A549 (cell line): ENCODE measurements at regions not wholly inside any gene's neighbourhood (a gene's known extent, or its start where the extent isn't known, plus 50 kb on each side); places are given as distances from the start of the nearest gene placed in this dataset.

Source experiments
- ATAC-seq, 2 experiments: fragments of 200-7000 bp in 1 of 2; fragments of >200 bp in 1 of 2; cut with Nextera tagmentation in 1 of 2; cut with Tn5 transposase in 1 of 2; 3 replicates each; pipeline versions ENCODE4 v1.8.0 to v1.9.1; 2018 to 2020; ENCODE audit warnings: mild to moderate bottlenecking in 1 of 2, moderate library complexity in 1 of 2
- CTCF ChIA-PET: fragments of 300-600 bp; sonication (Branson Sonifier 250); formaldehyde crosslinking; extraction: SDS; loops from one replicate; lab custom pipeline; 2021; ENCODE audit warnings: antibody characterized with exemption, inconsistent platforms; lab: Yijun Ruan, JAX
- POLR2A ChIA-PET: fragments of 350-600 bp; formaldehyde crosslinking; extraction: SDS; loops from one replicate; lab custom pipeline; 2021; ENCODE audit warnings: antibody characterized with exemption, inconsistent platforms; lab: Yijun Ruan, JAX
- DNase-seq, 2 experiments: peaks; one replicate each; pipeline versions ENCODE4 v3.0.0 to v3.0.0-alpha.2; 2011 to 2016; ENCODE audit warnings: low read depth in 1 of 2, low spot score in 1 of 2
- FAIRE-seq: peaks from 2 replicates; lab custom pipeline; 2011; peaks lifted over from hg19 to GRCh38; lab: Jason Lieb, UNC
- H3K27ac ChIP-seq, 2 experiments: fragments of >200 bp; sonication (Bioruptor Twin); formaldehyde crosslinking; 3 replicates each; pipeline ENCODE4 v1.5.1; 2016 to 2017
- H3K4me1 ChIP-seq: fragments of >200 bp; sonication (Bioruptor Twin); formaldehyde crosslinking; 3 replicates; pipeline ENCODE4 v1.6.1; 2016
- H3K4me2 ChIP-seq: fragments of >200 bp; sonication (Bioruptor Twin); formaldehyde crosslinking; 3 replicates; pipeline ENCODE4 v1.6.1; 2016
- H3K4me3 ChIP-seq: fragments of >200 bp; sonication (Bioruptor Twin); formaldehyde crosslinking; 3 replicates; pipeline ENCODE4 v1.5.1; 2016
- H3K9me3 ChIP-seq: fragments of >200 bp; sonication (Bioruptor Twin); formaldehyde crosslinking; 3 replicates; pipeline ENCODE4 v1.6.1; 2016
- BHLHE40 ChIP-seq: IDR thresholded peaks from 2 replicates; pipeline ENCODE4 v1.6.1; 2012; ENCODE audit warnings: low read depth, low read length, inconsistent platforms
- CBX2 ChIP-seq: fragments of 200-600 bp; sonication (generic); IDR thresholded peaks from 2 replicates; pipeline ENCODE4 v1.6.1; 2016; ENCODE audit warnings: low read depth, mild to moderate bottlenecking, borderline replicate concordance
- CBX8 ChIP-seq: fragments of 200-600 bp; sonication (generic); IDR thresholded peaks from 2 replicates; pipeline ENCODE4 v1.6.1; 2016
- CHD4 ChIP-seq: fragments of 200-600 bp; sonication (generic); IDR thresholded peaks from 2 replicates; pipeline ENCODE4 v1.6.1; 2016; ENCODE audit warnings: antibody characterized with exemption, mild to moderate bottlenecking, borderline replicate concordance
- E2F6 ChIP-seq: IDR thresholded peaks from 2 replicates; pipeline ENCODE4 v1.6.1; 2012; ENCODE audit warnings: low read depth, borderline replicate concordance
- ELK1 ChIP-seq: fragments of 150-350 bp; IDR thresholded peaks from 2 replicates; pipeline ENCODE4 v1.6.1; 2014; ENCODE audit warnings: low read depth, mild to moderate bottlenecking, low read length
- EP300 ChIP-seq, 2 experiments: fragments of >200 bp; sonication (Bioruptor Twin); formaldehyde crosslinking; IDR thresholded peaks; 2 replicates in 1 of 2; 3 replicates in 1 of 2; pipeline ENCODE4 v1.6.1; 2016 to 2017
- FOSB ChIP-seq: fragments of 250-450 bp; sonication (Bioruptor Pico); IDR thresholded peaks from 2 replicates; pipeline ENCODE4 v1.5.0; 2020; ENCODE audit warnings: mild to moderate bottlenecking, moderate library complexity
- FOSL2 ChIP-seq, 2 experiments: fragments of 450-650 bp in 1 of 2; fragments of >200 bp in 1 of 2; sonication (Bioruptor Twin) in 1 of 2; formaldehyde crosslinking; IDR thresholded peaks; 2 replicates each; pipeline versions ENCODE4 v1.5.0 to v1.6.1; 2016 to 2020; ENCODE audit warnings: mild to moderate bottlenecking in 1 of 2, moderate library complexity in 1 of 2
- FOXS1 ChIP-seq: fragments of 250-450 bp; sonication (Bioruptor Pico); IDR thresholded peaks from 2 replicates; pipeline ENCODE4 v1.5.0; 2020; ENCODE audit warnings: mild to moderate bottlenecking, moderate library complexity
- HES2 ChIP-seq: fragments of >200 bp; sonication (Bioruptor Twin); formaldehyde crosslinking; IDR thresholded peaks from 2 replicates; pipeline ENCODE4 v1.6.1; 2016
- MAX ChIP-seq: IDR thresholded peaks from 2 replicates; pipeline ENCODE4 v1.6.1; 2012
- NPAS2 ChIP-seq: fragments of 250-450 bp; sonication (Bioruptor Pico); IDR thresholded peaks from 2 replicates; pipeline ENCODE4 v1.8.0; 2022; ENCODE audit warnings: mild to moderate bottlenecking, moderate library complexity, borderline replicate concordance
- NR3C1 ChIP-seq: fragments of >200 bp; sonication (Bioruptor Twin); formaldehyde crosslinking; IDR thresholded peaks from 3 replicates; pipeline ENCODE4 v1.6.1; 2017
- POLR2AphosphoS2 ChIP-seq: conservative IDR thresholded peaks from 2 replicates; pipeline ENCODE4 v1.6.1; 2012; ENCODE audit warnings: low read length, improper control_type of control experiment, inconsistent platforms
- RFX5 ChIP-seq: fragments of 450-650 bp; IDR thresholded peaks from 2 replicates; pipeline ENCODE4 v1.7.1; 2014; ENCODE audit warnings: antibody characterized with exemption, mild to moderate bottlenecking, moderate library complexity
- RNF2 ChIP-seq: fragments of 200-600 bp; sonication (generic); IDR thresholded peaks from 2 replicates; pipeline ENCODE4 v1.6.1; 2016; ENCODE audit warnings: low read depth, mild to moderate bottlenecking, antibody characterized with exemption, moderate library complexity, borderline replicate concordance
- USF2 ChIP-seq: fragments of 450-650 bp; IDR thresholded peaks from 2 replicates; pipeline ENCODE4 v1.6.1; 2014; ENCODE audit warnings: antibody characterized with exemption
- ZC3H11A ChIP-seq: fragments of 450-650 bp; IDR thresholded peaks from 2 replicates; pipeline ENCODE4 v1.6.1; 2014; ENCODE audit warnings: antibody characterized with exemption, mild to moderate bottlenecking
- ZNF302 ChIP-seq: fragments of 250-450 bp; sonication (Bioruptor Pico); IDR thresholded peaks from 2 replicates; pipeline ENCODE4 v1.9.0; 2021; ENCODE audit warnings: inconsistent platforms, mild to moderate bottlenecking, moderate library complexity
- ZSCAN20 ChIP-seq: fragments of 250-450 bp; sonication (Bioruptor Pico); IDR thresholded peaks from 2 replicates; pipeline ENCODE4 v1.8.0; 2022; ENCODE audit warnings: mild to moderate bottlenecking, moderate library complexity
- WGBS: methylation state at CpG from one replicate; pipeline ENCODE4 v1.1.6; 2017; ENCODE audit errors: missing lambda C conversion rate; 5-methylcytosine and 5-hydroxymethylcytosine counted together

GRCh38 chr2:128715360-128715759 is 396.7 kb upstream of the HS6ST1 start:
- Histone ChIP-seq H3K9me3 (no peaks in the 10 kb centered on the region), H3K4me3 (no peak overlapping the region), H3K4me2 (no peak overlapping the region), H3K27ac (no peak overlapping the region), H3K4me1 (no peaks in the 10 kb centered on the region)
- 27% methylated on average over 7 of the region's 7 CpGs for WGBS
- DNase-seq: no peak
- no peak for ATAC-seq
- TF ChIP-seq FOSL2 (IDR thresholded peaks at IDR 0.05) (no peak), FOSL2 (CRISPR knock-in tag; IDR thresholded peaks at IDR 0.05) (no peak), USF2 (no peak), ZNF302 (no peak), CBX2 (no peak), CBX8 (no peak), RFX5 (no peak), FOSB (no peak), CHD4 (no peak), EP300 (IDR thresholded peaks at IDR 0.05) (no peak), NPAS2 (CRISPR knock-in tag) (no peak), FOXS1 (CRISPR knock-in tag) (no peak), ELK1 (no peak), E2F6 (no peak), ZC3H11A (no peak), RNF2 (no peak), ZSCAN20 (CRISPR knock-in tag) (no peak), POLR2AphosphoS2 (no peak), NR3C1 (no peak), BHLHE40 (no peak), HES2 (no peak)
- CTCF ChIA-PET: no interaction called here
- POLR2A ChIA-PET: no interaction called here
- no peak for FAIRE-seq

GRCh38 chr2:128716299-128716721 is 397.6 kb upstream of the HS6ST1 start:
- ATAC-seq (no peak), FAIRE-seq (no peak), DNase-seq (no peak)
- no peaks in the 10 kb centered on the region for H3K4me1 ChIP-seq
- POLR2A ChIA-PET: no interaction called here
- H3K4me3 ChIP-seq: no peak overlapping the region
- no peaks in the 10 kb centered on the region for H3K9me3 ChIP-seq
- no peak overlapping the region for H3K27ac ChIP-seq
- CTCF ChIA-PET: interaction anchor here (1.0 kb wide), 1 partner anchor 20 kb away, joined by 3 read pairs; no protein-coding TSS in a partner anchor
- 6% methylated on average over 6 of the region's 8 CpGs for WGBS
- no peak overlapping the region for H3K4me2 ChIP-seq
- no peak for TF ChIP-seq MAX
